Liver (tissue), 8 donors: ENCODE measurements at regions not wholly inside any gene's neighbourhood (a gene's known extent, or its start where the extent isn't known, plus 50 kb on each side); places are given as distances from the start of the nearest gene placed in this dataset.

Experiments
- DNase-seq: peaks from one replicate; pipeline ENCODE4 v3.0.0-alpha.2; 2017; ENCODE audit warnings: low spot score
- H3K27ac ChIP-seq, 2 donors: one replicate each; pipeline ENCODE4 v1.7.0; 2013; ENCODE audit warnings: inconsistent platforms in 2 of 2, low read length in 2 of 2, control low read depth in 1 of 2, low read depth in 1 of 2, mild to moderate bottlenecking in 1 of 2
- H3K27me3 ChIP-seq, 4 donors: one replicate each; pipeline versions ENCODE4 v1.6.1 to v1.7.0; 2013; ENCODE audit warnings: low read length in 3 of 4, inconsistent platforms in 1 of 4, mild to moderate bottlenecking in 1 of 4, moderate library complexity in 1 of 4; ENCODE audit not compliant: control insufficient read depth in 4 of 4, insufficient read depth in 4 of 4
- H3K36me3 ChIP-seq, 4 donors: one replicate each; pipeline versions ENCODE4 v1.6.1 to v1.7.0; 2013; ENCODE audit warnings: low read length in 3 of 4, mild to moderate bottlenecking in 3 of 4, low read depth in 1 of 4, moderate library complexity in 1 of 4; ENCODE audit not compliant: control insufficient read depth in 4 of 4, insufficient read depth in 3 of 4
- H3K4me1 ChIP-seq, 4 donors: one replicate each; pipeline versions ENCODE4 v1.6.1 to v1.7.0; 2013; ENCODE audit warnings: low read length in 3 of 4, mild to moderate bottlenecking in 3 of 4, moderate library complexity in 1 of 4; ENCODE audit not compliant: control insufficient read depth in 4 of 4, insufficient read depth in 4 of 4
- H3K4me3 ChIP-seq, 3 donors: one replicate each; pipeline versions ENCODE4 v1.6.1 to v1.7.0; 2013; ENCODE audit warnings: low read length in 3 of 3, control low read depth in 1 of 3, low read depth in 1 of 3, mild to moderate bottlenecking in 1 of 3
- H3K9ac ChIP-seq, 2 donors: one replicate each; pipeline ENCODE4 v1.7.0; 2013; ENCODE audit warnings: low read length in 2 of 2, mild to moderate bottlenecking in 2 of 2, moderate library complexity in 2 of 2, control low read depth in 1 of 2, low read depth in 1 of 2
- H3K9me3 ChIP-seq, 4 donors: one replicate each; pipeline versions ENCODE4 v1.6.1 to v1.7.0; 2013; ENCODE audit warnings: low read length in 3 of 4; ENCODE audit not compliant: control insufficient read depth in 4 of 4
- EGR1 ChIP-seq, 2 donors: IDR thresholded peaks; 2 replicates each; pipeline ENCODE4 v1.6.1; 2016 to 2018; ENCODE audit warnings: antibody characterized with exemption in 2 of 2, low read depth in 2 of 2
- FOXA1 ChIP-seq: IDR thresholded peaks from 2 replicates; pipeline ENCODE4 v1.6.1; 2016; ENCODE audit warnings: antibody characterized with exemption
- FOXA2 ChIP-seq: IDR thresholded peaks from 2 replicates; pipeline ENCODE4 v1.6.1; 2016; ENCODE audit warnings: antibody characterized with exemption
- GABPA ChIP-seq, 2 donors: IDR thresholded peaks in 1 of 2; conservative IDR thresholded peaks in 1 of 2; 2 replicates each; pipeline ENCODE4 v1.6.1; 2016; ENCODE audit warnings: antibody characterized with exemption in 2 of 2, mild to moderate bottlenecking in 1 of 2, moderate library complexity in 1 of 2
- HNF4A ChIP-seq, 2 donors: conservative IDR thresholded peaks; 2 replicates each; pipeline ENCODE4 v1.6.1; 2016; ENCODE audit warnings: antibody characterized with exemption in 2 of 2, mild to moderate bottlenecking in 2 of 2
- HNF4G ChIP-seq: IDR thresholded peaks from 2 replicates; pipeline ENCODE4 v1.6.1; 2016; ENCODE audit warnings: antibody characterized with exemption
- JUND ChIP-seq, 2 donors: IDR thresholded peaks; 2 replicates each; pipeline ENCODE4 v1.6.1; 2016; ENCODE audit warnings: antibody characterized with exemption in 2 of 2
- NR2F2 ChIP-seq: IDR thresholded peaks from 2 replicates; pipeline ENCODE4 v1.6.1; 2016; ENCODE audit warnings: antibody characterized with exemption
- RAD21 ChIP-seq, 2 donors: IDR thresholded peaks; 2 replicates each; pipeline ENCODE4 v1.6.1; 2016; ENCODE audit warnings: antibody characterized with exemption in 2 of 2, mild to moderate bottlenecking in 2 of 2
- RXRA ChIP-seq, 2 donors: IDR thresholded peaks; 2 replicates each; pipeline ENCODE4 v1.6.1; 2017 to 2018; ENCODE audit warnings: antibody characterized with exemption in 2 of 2, mild to moderate bottlenecking in 1 of 2
- SP1 ChIP-seq: IDR thresholded peaks from 2 replicates; pipeline ENCODE4 v1.6.1; 2018; ENCODE audit warnings: antibody characterized with exemption, mild to moderate bottlenecking
- TAF1 ChIP-seq: conservative IDR thresholded peaks from 2 replicates; pipeline ENCODE4 v1.6.1; 2016; ENCODE audit warnings: antibody characterized with exemption, mild to moderate bottlenecking
- YY1 ChIP-seq: IDR thresholded peaks from 2 replicates; pipeline ENCODE4 v1.6.1; 2016; ENCODE audit warnings: antibody characterized with exemption, mild to moderate bottlenecking
- WGBS: extraction: QIAGEN DNeasy Blood & Tissue Kit; methylation state at CpG from one replicate; pipeline ENCODE4 v1.1.7; 2013; 5-methylcytosine and 5-hydroxymethylcytosine counted together
- TF ChIP-seq, protein P1 (sequence below): fragments of 150-350 bp; IDR thresholded peaks from 2 replicates; pipeline ENCODE4 v1.5.1; 2017; ENCODE audit warnings: improper control_type of control experiment, low read depth, low read length; ENCODE audit not compliant: missing input control
- TF ChIP-seq, protein P2 (sequence below): IDR thresholded peaks from 2 replicates; pipeline ENCODE4 v1.6.1; 2016; ENCODE audit warnings: antibody characterized with exemption, mild to moderate bottlenecking
- TF ChIP-seq, protein P3 (sequence below): IDR thresholded peaks from 2 replicates; pipeline ENCODE4 v1.6.1; 2016; ENCODE audit warnings: antibody characterized with exemption
- TF ChIP-seq, protein P4 (sequence below): IDR thresholded peaks from 2 replicates; pipeline ENCODE4 v1.6.1; 2016; ENCODE audit warnings: antibody characterized with exemption
- TF ChIP-seq, protein P5 (sequence below): IDR thresholded peaks from 2 replicates; pipeline ENCODE4 v1.6.1; 2016; ENCODE audit warnings: antibody characterized with exemption
- donor health status: healthy.
- donor health status: healthy.
- donor health status: healthy.
- donor health status: healthy.
- donor health status: healthy.

DNA sequence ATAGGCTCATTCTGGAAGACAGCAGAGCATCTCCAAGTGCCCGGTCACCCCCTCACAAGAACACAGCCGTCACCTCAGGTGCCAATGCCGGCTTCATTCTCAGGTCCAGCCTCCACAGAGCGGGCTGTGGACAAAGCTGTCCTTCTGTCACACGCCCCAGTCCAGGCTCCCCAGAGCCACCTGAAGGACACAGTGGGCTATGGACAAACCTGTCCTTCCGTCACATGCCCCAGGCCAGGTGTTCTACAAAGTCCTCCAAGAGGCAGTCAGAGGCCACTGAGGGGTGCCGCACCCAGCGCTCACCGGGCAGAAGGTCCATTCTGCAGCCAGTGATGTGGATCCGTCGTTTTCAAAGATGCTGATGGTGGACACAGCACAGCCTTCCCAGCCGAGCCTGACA lies 173.2 kb upstream of the PPP2R2D start:
- DNase-seq, result no peak
- Histone ChIP-seq H3K9me3 (peaks cover 0 to 5% (median under 1%) of the 10 kb centered on the region in 4 donors), H3K4me3 (no peak overlapping the region), H3K27me3 (no peaks in the 10 kb centered on the region), H3K4me1 (peaks cover 0 to 8% (median 1%) of the 10 kb centered on the region in 4 donors), H3K9ac (no peak overlapping the region), H3K36me3 (no peaks in the 10 kb centered on the region), H3K27ac (no peak overlapping the region)
- 96% methylated on average over 12 of the region's 12 CpGs for WGBS
- TF ChIP-seq, protein P1, sequence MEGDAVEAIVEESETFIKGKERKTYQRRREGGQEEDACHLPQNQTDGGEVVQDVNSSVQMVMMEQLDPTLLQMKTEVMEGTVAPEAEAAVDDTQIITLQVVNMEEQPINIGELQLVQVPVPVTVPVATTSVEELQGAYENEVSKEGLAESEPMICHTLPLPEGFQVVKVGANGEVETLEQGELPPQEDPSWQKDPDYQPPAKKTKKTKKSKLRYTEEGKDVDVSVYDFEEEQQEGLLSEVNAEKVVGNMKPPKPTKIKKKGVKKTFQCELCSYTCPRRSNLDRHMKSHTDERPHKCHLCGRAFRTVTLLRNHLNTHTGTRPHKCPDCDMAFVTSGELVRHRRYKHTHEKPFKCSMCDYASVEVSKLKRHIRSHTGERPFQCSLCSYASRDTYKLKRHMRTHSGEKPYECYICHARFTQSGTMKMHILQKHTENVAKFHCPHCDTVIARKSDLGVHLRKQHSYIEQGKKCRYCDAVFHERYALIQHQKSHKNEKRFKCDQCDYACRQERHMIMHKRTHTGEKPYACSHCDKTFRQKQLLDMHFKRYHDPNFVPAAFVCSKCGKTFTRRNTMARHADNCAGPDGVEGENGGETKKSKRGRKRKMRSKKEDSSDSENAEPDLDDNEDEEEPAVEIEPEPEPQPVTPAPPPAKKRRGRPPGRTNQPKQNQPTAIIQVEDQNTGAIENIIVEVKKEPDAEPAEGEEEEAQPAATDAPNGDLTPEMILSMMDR, result no peak
- TF ChIP-seq SP1 (no peak), FOXA2 (no peak), YY1 (no peak), NR2F2 (no peak), RAD21 (IDR thresholded peaks at IDR 0.05) (no peak), EGR1 (IDR thresholded peaks at IDR 0.05; ENCODE audit: low read depth in 2 of 2) (no peak), FOXA1 (no peak), GABPA (IDR thresholded peaks at IDR 0.05 in 1 of 2, conservative IDR thresholded peaks at IDR 0.05 in 1 of 2) (no peak), TAF1 (no peak), RXRA (IDR thresholded peaks at IDR 0.05) (no peak), HNF4G (no peak), HNF4A (conservative IDR thresholded peaks at IDR 0.05) (no peak), JUND (IDR thresholded peaks at IDR 0.05) (no peak)
- TF ChIP-seq, protein P2, sequence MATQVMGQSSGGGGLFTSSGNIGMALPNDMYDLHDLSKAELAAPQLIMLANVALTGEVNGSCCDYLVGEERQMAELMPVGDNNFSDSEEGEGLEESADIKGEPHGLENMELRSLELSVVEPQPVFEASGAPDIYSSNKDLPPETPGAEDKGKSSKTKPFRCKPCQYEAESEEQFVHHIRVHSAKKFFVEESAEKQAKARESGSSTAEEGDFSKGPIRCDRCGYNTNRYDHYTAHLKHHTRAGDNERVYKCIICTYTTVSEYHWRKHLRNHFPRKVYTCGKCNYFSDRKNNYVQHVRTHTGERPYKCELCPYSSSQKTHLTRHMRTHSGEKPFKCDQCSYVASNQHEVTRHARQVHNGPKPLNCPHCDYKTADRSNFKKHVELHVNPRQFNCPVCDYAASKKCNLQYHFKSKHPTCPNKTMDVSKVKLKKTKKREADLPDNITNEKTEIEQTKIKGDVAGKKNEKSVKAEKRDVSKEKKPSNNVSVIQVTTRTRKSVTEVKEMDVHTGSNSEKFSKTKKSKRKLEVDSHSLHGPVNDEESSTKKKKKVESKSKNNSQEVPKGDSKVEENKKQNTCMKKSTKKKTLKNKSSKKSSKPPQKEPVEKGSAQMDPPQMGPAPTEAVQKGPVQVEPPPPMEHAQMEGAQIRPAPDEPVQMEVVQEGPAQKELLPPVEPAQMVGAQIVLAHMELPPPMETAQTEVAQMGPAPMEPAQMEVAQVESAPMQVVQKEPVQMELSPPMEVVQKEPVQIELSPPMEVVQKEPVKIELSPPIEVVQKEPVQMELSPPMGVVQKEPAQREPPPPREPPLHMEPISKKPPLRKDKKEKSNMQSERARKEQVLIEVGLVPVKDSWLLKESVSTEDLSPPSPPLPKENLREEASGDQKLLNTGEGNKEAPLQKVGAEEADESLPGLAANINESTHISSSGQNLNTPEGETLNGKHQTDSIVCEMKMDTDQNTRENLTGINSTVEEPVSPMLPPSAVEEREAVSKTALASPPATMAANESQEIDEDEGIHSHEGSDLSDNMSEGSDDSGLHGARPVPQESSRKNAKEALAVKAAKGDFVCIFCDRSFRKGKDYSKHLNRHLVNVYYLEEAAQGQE, result no peak
- TF ChIP-seq, protein P3, sequence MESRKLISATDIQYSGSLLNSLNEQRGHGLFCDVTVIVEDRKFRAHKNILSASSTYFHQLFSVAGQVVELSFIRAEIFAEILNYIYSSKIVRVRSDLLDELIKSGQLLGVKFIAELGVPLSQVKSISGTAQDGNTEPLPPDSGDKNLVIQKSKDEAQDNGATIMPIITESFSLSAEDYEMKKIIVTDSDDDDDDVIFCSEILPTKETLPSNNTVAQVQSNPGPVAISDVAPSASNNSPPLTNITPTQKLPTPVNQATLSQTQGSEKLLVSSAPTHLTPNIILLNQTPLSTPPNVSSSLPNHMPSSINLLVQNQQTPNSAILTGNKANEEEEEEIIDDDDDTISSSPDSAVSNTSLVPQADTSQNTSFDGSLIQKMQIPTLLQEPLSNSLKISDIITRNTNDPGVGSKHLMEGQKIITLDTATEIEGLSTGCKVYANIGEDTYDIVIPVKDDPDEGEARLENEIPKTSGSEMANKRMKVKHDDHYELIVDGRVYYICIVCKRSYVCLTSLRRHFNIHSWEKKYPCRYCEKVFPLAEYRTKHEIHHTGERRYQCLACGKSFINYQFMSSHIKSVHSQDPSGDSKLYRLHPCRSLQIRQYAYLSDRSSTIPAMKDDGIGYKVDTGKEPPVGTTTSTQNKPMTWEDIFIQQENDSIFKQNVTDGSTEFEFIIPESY, result no peak
- TF ChIP-seq, protein P4, sequence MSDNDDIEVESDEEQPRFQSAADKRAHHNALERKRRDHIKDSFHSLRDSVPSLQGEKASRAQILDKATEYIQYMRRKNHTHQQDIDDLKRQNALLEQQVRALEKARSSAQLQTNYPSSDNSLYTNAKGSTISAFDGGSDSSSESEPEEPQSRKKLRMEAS, result no peak
- TF ChIP-seq, protein P5, sequence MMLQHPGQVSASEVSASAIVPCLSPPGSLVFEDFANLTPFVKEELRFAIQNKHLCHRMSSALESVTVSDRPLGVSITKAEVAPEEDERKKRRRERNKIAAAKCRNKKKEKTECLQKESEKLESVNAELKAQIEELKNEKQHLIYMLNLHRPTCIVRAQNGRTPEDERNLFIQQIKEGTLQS, result no peak
